ENCODE measurements at regions not wholly inside any gene's neighbourhood (a gene's known extent, or its start where the extent isn't known, plus 50 kb on each side); places are given as distances from the start of the nearest gene placed in this dataset.

DNA sequence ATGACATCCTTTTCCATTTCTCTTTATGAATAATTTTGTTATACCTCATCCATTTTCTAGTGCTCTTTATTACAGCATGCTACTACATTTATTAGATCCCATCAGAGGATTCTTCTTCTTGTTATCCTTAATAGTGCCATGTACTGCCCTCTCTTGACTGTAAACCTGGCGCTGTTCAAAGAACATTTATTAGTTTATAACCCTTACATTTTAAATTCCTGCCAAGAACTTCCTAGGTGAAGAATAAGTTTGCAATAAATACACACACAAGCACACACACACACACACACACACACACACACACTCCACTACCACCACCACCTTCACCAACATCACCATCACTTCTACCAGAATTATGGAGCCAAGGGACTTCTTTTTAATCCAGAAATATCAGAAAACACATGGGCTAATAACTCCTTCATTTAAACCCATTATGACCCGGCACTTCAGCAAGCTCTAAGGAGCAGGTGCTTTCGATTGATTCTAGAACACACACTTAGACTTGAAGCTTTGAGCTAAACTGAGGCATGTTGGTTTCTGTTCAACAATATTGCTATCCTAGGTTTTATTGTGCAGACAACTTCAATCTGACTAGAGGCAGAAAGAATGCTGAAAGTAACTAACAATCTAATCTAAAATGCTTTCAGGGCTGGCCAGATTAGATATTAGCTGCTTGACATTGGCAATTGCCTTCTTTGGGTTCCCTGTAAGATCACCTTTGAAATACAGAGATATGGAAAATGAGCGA lies 556.8 kb downstream of the LMO4 start:
- H3K4me1 Mint-ChIP-seq (ENCODE audit: low read depth): no peaks in the 10 kb centered on the region
- intact Hi-C loops (cut with micrococcal nuclease): no loop called here
- H3K9me3 Mint-ChIP-seq: no peaks in the 10 kb centered on the region
- ChIA-PET CTCF (no interaction called here), POLR2A (no interaction called here)
- H3K27me3 Mint-ChIP-seq: peaks cover 3% of the 10 kb centered on the region
- H3K36me3 Mint-ChIP-seq: no peaks in the 10 kb centered on the region
- no peak overlapping the region for H3K27ac Mint-ChIP-seq
- no peak for DNase-seq
- no peak overlapping the region for H3K4me3 Mint-ChIP-seq

DNA sequence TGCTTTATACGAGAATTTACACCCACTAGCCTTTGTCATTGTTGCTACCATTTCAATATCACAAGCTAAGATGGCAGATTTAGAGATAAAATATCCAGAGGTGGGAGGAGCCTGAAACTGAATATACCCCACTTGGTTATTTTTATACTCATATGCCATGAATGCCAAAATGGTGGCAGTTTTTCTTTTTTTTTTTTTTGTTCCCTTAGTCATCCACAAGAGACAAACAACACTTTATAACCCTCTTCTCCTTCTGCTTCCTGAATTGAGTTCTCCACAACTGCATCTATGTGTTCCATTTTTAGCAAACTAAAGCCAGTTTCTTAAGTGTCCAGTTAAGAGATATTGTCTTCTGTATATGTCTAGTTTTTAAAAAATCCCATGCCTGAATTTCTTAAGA lies 558.4 kb downstream of the LMO4 start:
- DNase-seq: no peak
- Mint-ChIP-seq H3K4me3 (no peak overlapping the region), H3K36me3 (no peaks in the 10 kb centered on the region), H3K27me3 (peaks cover 5% of the 10 kb centered on the region), H3K9me3 (no peaks in the 10 kb centered on the region), H3K27ac (no peak overlapping the region), H3K4me1 (ENCODE audit: low read depth) (no peaks in the 10 kb centered on the region)
- intact Hi-C loops (cut with micrococcal nuclease): no loop called here
- POLR2A ChIA-PET: no interaction called here
- CTCF ChIA-PET: no interaction called here

DNA sequence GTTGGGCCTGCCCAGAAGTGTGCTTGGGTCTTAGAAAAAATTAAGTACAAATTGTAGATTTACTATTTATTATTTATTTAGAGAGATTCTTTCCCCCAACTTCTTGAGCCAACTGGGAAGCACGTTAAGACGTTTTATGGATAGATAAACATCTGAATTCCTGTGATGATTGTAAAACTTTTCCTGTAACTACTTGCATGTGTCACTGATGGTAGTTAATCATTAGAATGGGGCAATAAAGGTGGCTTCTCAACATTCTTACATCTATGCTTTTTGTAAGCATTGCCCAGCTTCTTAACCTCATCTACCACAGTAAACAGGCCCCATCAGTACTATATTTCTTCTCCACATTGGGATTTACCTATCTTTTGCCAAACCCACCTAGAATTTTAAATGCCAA lies 559.8 kb downstream of the LMO4 start:
- Mint-ChIP-seq H3K4me3 (no peak overlapping the region), H3K4me1 (ENCODE audit: low read depth) (no peaks in the 10 kb centered on the region), H3K27me3 (peaks cover 5% of the 10 kb centered on the region), H3K27ac (no peak overlapping the region), H3K9me3 (no peaks in the 10 kb centered on the region), H3K36me3 (no peaks in the 10 kb centered on the region)
- CTCF ChIA-PET: no interaction called here
- DNase-seq: no peak
- POLR2A ChIA-PET: no interaction called here
- intact Hi-C loops (cut with micrococcal nuclease): no loop called here

- DNase-seq: no peak
- intact Hi-C loops (cut with micrococcal nuclease): no loop called here
- Mint-ChIP-seq H3K4me3 (no peak overlapping the region), H3K9me3 (no peaks in the 10 kb centered on the region), H3K27ac (no peak overlapping the region), H3K27me3 (peaks cover 2% of the 10 kb centered on the region), H3K36me3 (no peaks in the 10 kb centered on the region), H3K4me1 (ENCODE audit: low read depth) (no peaks in the 10 kb centered on the region)
- ChIA-PET CTCF (no interaction called here), POLR2A (no interaction called here)
These were observed 565.4 kb downstream of the LMO4 start for GRCh38 chr1:87894062-87894461.

DNA sequence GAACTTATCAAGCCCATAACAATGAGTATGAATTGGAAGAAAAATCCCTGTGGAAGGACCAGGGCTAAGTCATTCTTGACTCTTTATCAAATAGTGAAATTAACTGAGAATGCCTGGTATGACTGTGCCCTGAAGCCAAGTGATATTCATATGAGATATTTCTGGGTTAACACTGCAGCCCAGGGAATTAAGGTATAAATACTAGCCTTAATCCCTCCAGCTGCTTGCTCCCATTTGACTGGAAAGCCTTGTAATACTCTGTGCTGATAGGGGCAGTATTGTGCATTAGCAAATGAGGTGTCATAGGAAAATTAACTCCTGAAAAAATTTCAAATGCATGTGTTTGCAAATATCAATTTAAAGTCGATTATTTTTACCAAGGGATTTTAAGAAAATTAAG lies 568.8 kb downstream of the LMO4 start:
- DNase-seq: no peak
- intact Hi-C loops (cut with micrococcal nuclease): no loop called here
- Mint-ChIP-seq H3K4me3 (no peak overlapping the region), H3K36me3 (no peaks in the 10 kb centered on the region), H3K27me3 (no peaks in the 10 kb centered on the region), H3K9me3 (no peaks in the 10 kb centered on the region), H3K4me1 (ENCODE audit: low read depth) (no peaks in the 10 kb centered on the region), H3K27ac (no peak overlapping the region)
- ChIA-PET POLR2A (no interaction called here), CTCF (no interaction called here)

DNA sequence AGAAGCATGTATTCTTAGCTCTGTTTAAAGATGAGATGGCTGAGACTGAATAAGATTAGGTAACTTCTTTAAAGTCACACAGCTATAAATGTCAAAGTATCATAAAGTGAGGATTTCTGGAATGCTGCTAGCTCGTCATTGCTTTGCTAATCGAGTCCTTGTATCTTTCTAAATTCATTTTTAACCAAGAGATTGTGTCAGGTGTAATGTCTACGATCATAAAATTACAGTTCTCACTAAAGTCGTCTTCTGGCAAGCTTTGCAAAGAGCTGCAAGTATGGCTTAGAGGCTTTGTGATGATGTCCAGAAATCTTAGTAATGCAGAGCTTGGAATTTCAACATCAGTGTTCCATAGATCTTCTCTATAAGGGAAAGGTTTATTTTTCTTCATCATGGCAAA lies 569.8 kb downstream of the LMO4 start:
- intact Hi-C loops (cut with micrococcal nuclease): no loop called here
- Mint-ChIP-seq H3K27ac (no peak overlapping the region), H3K4me1 (ENCODE audit: low read depth) (peaks cover 2% of the 10 kb centered on the region), H3K36me3 (no peaks in the 10 kb centered on the region), H3K4me3 (no peak overlapping the region), H3K27me3 (peaks cover 3% of the 10 kb centered on the region), H3K9me3 (no peaks in the 10 kb centered on the region)
- ChIA-PET CTCF (no interaction called here), POLR2A (no interaction called here)
- no peak for DNase-seq

DNA sequence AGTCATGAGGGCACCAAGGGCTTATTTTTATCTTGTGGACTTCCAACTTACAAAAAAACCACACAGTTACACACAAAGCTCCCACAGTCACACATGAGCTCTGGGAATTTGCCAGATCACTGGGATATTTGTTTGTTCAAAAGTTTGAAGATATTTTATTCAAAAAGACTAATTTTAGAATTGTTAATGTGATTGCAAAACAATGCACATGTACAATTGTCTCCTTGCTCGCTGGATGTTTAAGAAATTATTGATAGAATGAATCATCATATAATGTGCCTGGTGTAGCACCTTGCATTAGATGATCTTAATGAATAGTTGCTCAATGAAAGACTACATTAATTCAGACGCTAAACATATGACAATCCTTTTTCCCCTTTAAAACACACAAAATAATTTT lies 570.3 kb downstream of the LMO4 start:
- peaks cover 2% of the 10 kb centered on the region for H3K4me1 Mint-ChIP-seq (ENCODE audit: low read depth)
- peaks cover 3% of the 10 kb centered on the region for H3K27me3 Mint-ChIP-seq
- H3K27ac Mint-ChIP-seq: no peak overlapping the region
- DNase-seq: no peak
- intact Hi-C loops (cut with micrococcal nuclease): no loop called here
- H3K4me3 Mint-ChIP-seq: no peak overlapping the region
- no peaks in the 10 kb centered on the region for H3K36me3 Mint-ChIP-seq
- no peaks in the 10 kb centered on the region for H3K9me3 Mint-ChIP-seq
- POLR2A ChIA-PET: no interaction called here
- CTCF ChIA-PET: no interaction called here

GRCh38 chr1:87899746-87900145 lies 571.1 kb downstream of the LMO4 start:
- Mint-ChIP-seq H3K27ac (no peak overlapping the region), H3K36me3 (no peaks in the 10 kb centered on the region), H3K9me3 (no peaks in the 10 kb centered on the region), H3K4me1 (ENCODE audit: low read depth) (peaks cover 2% of the 10 kb centered on the region), H3K4me3 (no peak overlapping the region), H3K27me3 (peaks cover 3% of the 10 kb centered on the region)
- CTCF ChIA-PET: no interaction called here
- intact Hi-C loops (cut with micrococcal nuclease): no loop called here
- POLR2A ChIA-PET: no interaction called here
- no peak for DNase-seq

DNA sequence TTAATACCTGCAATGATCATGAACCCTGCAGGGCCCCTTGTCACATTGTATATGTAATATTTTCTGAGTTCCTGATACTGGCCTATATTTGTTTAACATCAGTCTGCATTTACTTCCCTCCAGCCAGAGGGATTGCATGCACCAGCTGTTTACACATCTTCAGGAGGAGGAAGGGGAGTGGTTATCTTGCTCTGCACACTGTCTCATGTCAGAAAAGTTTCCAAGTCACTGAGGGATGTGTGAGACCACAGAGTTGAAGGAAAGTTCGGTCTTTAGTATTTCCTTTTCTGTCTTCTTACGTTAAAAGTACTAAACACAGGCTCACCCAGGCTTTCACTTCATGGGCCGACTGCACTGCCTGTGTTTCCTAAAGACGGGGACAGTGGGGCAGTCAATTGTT lies 574.1 kb downstream of the LMO4 start:
- intact Hi-C loops (cut with micrococcal nuclease): no loop called here
- POLR2A ChIA-PET: no interaction called here
- Mint-ChIP-seq H3K27ac (no peak overlapping the region), H3K9me3 (no peaks in the 10 kb centered on the region), H3K4me3 (no peak overlapping the region), H3K27me3 (peaks cover 3% of the 10 kb centered on the region), H3K4me1 (ENCODE audit: low read depth) (peaks cover 2% of the 10 kb centered on the region), H3K36me3 (no peaks in the 10 kb centered on the region)
- CTCF ChIA-PET: interaction anchor here (0.9 kb wide), 1 partner anchor 51 kb away, joined by 3 read pairs; no protein-coding TSS in a partner anchor
- DNase-seq: no peak

DNA sequence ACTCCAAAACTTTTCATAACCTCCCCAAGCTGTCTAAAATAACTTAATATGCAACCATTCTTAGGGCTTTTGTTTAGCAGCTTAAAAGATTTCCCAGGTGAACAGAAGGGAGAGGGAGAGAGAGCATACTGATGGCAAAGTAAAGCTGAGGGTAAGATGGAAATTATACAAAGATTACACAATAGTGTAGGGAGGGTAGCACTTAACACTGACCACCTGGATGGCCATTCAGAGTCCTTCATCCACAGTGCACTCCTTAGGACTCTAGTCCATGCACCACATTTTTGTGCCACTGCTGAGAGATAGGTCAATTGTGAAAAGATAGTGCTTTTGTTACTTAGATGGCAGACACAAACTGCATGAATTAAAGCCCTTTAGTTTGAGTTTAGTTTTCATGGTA lies 574.6 kb downstream of the LMO4 start:
- CTCF ChIA-PET: interaction anchor here (0.9 kb wide), 1 partner anchor 50 kb away, joined by 3 read pairs; no protein-coding TSS in a partner anchor
- no peaks in the 10 kb centered on the region for H3K36me3 Mint-ChIP-seq
- POLR2A ChIA-PET: no interaction called here
- intact Hi-C loops (cut with micrococcal nuclease): no loop called here
- peaks cover 2% of the 10 kb centered on the region for H3K4me1 Mint-ChIP-seq (ENCODE audit: low read depth)
- no peak overlapping the region for H3K27ac Mint-ChIP-seq
- no peak overlapping the region for H3K4me3 Mint-ChIP-seq
- DNase-seq: no peak
- H3K27me3 Mint-ChIP-seq: peaks cover 3% of the 10 kb centered on the region
- H3K9me3 Mint-ChIP-seq: no peaks in the 10 kb centered on the region

DNA sequence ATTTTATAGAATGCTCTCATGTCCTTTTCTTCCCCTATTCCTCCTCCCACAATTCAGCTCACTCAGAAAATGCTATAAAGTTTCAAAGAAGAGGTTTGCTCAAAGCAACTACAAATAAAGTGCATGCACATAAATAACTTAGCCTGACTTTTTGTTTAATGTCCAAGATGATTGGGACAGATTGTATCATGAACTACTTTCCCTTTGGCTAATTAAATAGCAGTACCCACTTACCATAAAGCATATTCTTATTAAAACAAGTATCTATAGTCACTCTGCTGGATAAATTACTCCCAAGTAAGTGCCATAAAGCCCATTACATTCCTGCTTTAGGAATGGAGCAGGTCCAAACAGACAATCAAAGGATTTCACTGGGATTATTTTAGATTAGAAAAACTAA lies 576.0 kb downstream of the LMO4 start:
- H3K4me1 Mint-ChIP-seq (ENCODE audit: low read depth): peaks cover 2% of the 10 kb centered on the region
- no peak overlapping the region for H3K27ac Mint-ChIP-seq
- H3K27me3 Mint-ChIP-seq: peaks cover 3% of the 10 kb centered on the region
- CTCF ChIA-PET: no interaction called here
- POLR2A ChIA-PET: no interaction called here
- no peak for DNase-seq
- intact Hi-C loops (cut with micrococcal nuclease): no loop called here
- H3K9me3 Mint-ChIP-seq: no peaks in the 10 kb centered on the region
- no peaks in the 10 kb centered on the region for H3K36me3 Mint-ChIP-seq
- no peak overlapping the region for H3K4me3 Mint-ChIP-seq

DNA sequence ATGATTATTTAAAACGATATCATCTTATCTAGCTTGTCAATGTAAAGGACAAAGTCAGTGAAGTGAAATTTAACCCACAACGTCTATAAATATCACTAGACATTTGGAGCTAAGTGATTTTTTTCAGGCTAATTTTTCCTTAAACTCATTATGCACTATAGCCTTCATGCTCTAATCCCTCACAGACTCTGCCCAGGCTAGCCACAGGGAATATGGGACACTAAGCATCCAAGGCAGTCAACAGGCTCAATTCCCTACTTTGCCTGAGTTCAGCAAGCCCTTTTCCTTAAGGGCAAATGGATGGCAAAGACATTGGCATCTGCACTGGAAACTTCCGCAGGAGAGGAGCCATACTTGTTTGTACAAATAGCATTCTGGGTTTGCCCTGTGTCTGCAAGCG lies 577.0 kb downstream of the LMO4 start:
- Mint-ChIP-seq H3K9me3 (no peaks in the 10 kb centered on the region), H3K27me3 (peaks cover 3% of the 10 kb centered on the region), H3K36me3 (no peaks in the 10 kb centered on the region), H3K4me3 (no peak overlapping the region), H3K4me1 (ENCODE audit: low read depth) (peaks cover 2% of the 10 kb centered on the region), H3K27ac (no peak overlapping the region)
- ChIA-PET CTCF (no interaction called here), POLR2A (no interaction called here)
- no peak for DNase-seq
- intact Hi-C loops (cut with micrococcal nuclease): no loop called here

GRCh38 chr1:87906078-87906477 lies 577.4 kb downstream of the LMO4 start:
- H3K9me3 Mint-ChIP-seq: no peaks in the 10 kb centered on the region
- H3K27ac Mint-ChIP-seq: no peak overlapping the region
- intact Hi-C loops (cut with micrococcal nuclease): no loop called here
- no peak for DNase-seq
- H3K4me1 Mint-ChIP-seq (ENCODE audit: low read depth): peaks cover 2% of the 10 kb centered on the region
- H3K36me3 Mint-ChIP-seq: no peaks in the 10 kb centered on the region
- POLR2A ChIA-PET: no interaction called here
- CTCF ChIA-PET: no interaction called here
- no peak overlapping the region for H3K4me3 Mint-ChIP-seq
- H3K27me3 Mint-ChIP-seq: peaks cover 3% of the 10 kb centered on the region

All from activated CD4-positive, alpha-beta memory T cell treated with anti-CD3 and anti-CD28 coated beads for 36 hours (primary cell).